K562 (cell line): ENCODE measurements at regions not wholly inside any gene's neighbourhood (a gene's known extent, or its start where the extent isn't known, plus 50 kb on each side); places are given as distances from the start of the nearest gene placed in this dataset.

Experiments
- BDP1 ChIP-seq: IDR thresholded peaks from 3 replicates; pipeline ENCODE4 v1.6.1; 2011; ENCODE audit not compliant: insufficient read length, insufficient read depth
- C11orf30 ChIP-seq: fragments of 450-650 bp; IDR thresholded peaks from 2 replicates; pipeline ENCODE4 v1.6.1; 2016; ENCODE audit warnings: low read depth, mild to moderate bottlenecking
- EGR1 ChIP-seq: fragments of 450-650 bp; conservative IDR thresholded peaks from 2 replicates; pipeline ENCODE4 v1.6.1; 2017; ENCODE audit warnings: mild to moderate bottlenecking
- HNRNPK ChIP-seq: fragments of 200-400 bp; formaldehyde crosslinking; IDR thresholded peaks from one replicate; pipeline ENCODE4 v1.6.1; 2018; ENCODE audit warnings: mild to moderate bottlenecking, low read depth, low read length; ENCODE audit not compliant: poor library complexity, severe bottlenecking
- KDM2B ChIP-seq: fragments of 250-450 bp; sonication (Bioruptor Pico); IDR thresholded peaks from 2 replicates; pipeline ENCODE4 v1.8.0; 2021; ENCODE audit warnings: mild to moderate bottlenecking, moderate library complexity
- KLF10 ChIP-seq: fragments of 250-450 bp; sonication (Bioruptor Pico); IDR thresholded peaks from 2 replicates; pipeline ENCODE4 v1.6.1; 2021; ENCODE audit warnings: matching md5 sums
- MIER1 ChIP-seq: fragments of 450-650 bp; IDR thresholded peaks from 2 replicates; pipeline ENCODE4 v1.6.1; 2016; ENCODE audit warnings: antibody characterized with exemption, mild to moderate bottlenecking, low read depth
- NR1H2 ChIP-seq: sonication (generic); formaldehyde crosslinking; IDR thresholded peaks from 2 replicates; pipeline ENCODE4 v1.4.0; 2020; ENCODE audit warnings: mild to moderate bottlenecking, missing genetic modification reagents
- NR2F6 ChIP-seq: fragments of 450-650 bp; formaldehyde crosslinking; IDR thresholded peaks from 2 replicates; pipeline ENCODE4 v1.4.0; 2020; ENCODE audit warnings: mild to moderate bottlenecking
- PHB2 ChIP-seq: fragments of 450-650 bp; IDR thresholded peaks from 2 replicates; pipeline ENCODE4 v1.6.1; 2017; ENCODE audit warnings: low read depth
- POLR2AphosphoS5 ChIP-seq: IDR thresholded peaks from 2 replicates; pipeline ENCODE4 v1.6.1; 2011; ENCODE audit warnings: mild to moderate bottlenecking, low read depth, low read length, moderate library complexity; ENCODE audit not compliant: control insufficient read depth, insufficient read depth
- PTTG1 ChIP-seq: fragments of 450-650 bp; IDR thresholded peaks from 2 replicates; pipeline ENCODE4 v1.6.1; 2016; ENCODE audit warnings: low read depth, mild to moderate bottlenecking, missing genetic modification characterization, missing compliant biosample characterization
- SLC30A9 ChIP-seq: fragments of 250-450 bp; sonication (Bioruptor Pico); IDR thresholded peaks from 2 replicates; pipeline ENCODE4 v1.8.0; 2022; ENCODE audit warnings: mild to moderate bottlenecking, moderate library complexity
- TRIM28 ChIP-seq: fragments of 450-650 bp; IDR thresholded peaks from 2 replicates; pipeline ENCODE4 v1.6.1; 2017
- ZFX ChIP-seq: sonication (generic); formaldehyde crosslinking; IDR thresholded peaks from 2 replicates; pipeline ENCODE4 v1.8.0; 2022; ENCODE audit warnings: mild to moderate bottlenecking, missing genetic modification reagents, moderate library complexity
- ZNF224 ChIP-seq: sonication (generic); formaldehyde crosslinking; IDR thresholded peaks from 2 replicates; pipeline ENCODE4 v1.8.0; 2022; ENCODE audit warnings: mild to moderate bottlenecking, missing genetic modification reagents
- ZNF24 ChIP-seq: fragments of 450-650 bp; IDR thresholded peaks from 2 replicates; pipeline ENCODE4 v1.6.1; 2016
- ZNF592 ChIP-seq: fragments of 450-650 bp; IDR thresholded peaks from 2 replicates; pipeline ENCODE4 v1.6.1; 2017; ENCODE audit warnings: antibody characterized with exemption, mild to moderate bottlenecking
- ZNF707 ChIP-seq: fragments of 250-450 bp; sonication (Bioruptor Pico); conservative IDR thresholded peaks from 2 replicates; pipeline ENCODE4 v1.8.0; 2022; ENCODE audit warnings: inconsistent platforms, mild to moderate bottlenecking, moderate library complexity
- TF ChIP-seq, protein P1 (sequence below), 2 experiments: IDR thresholded peaks in 1 of 2; conservative IDR thresholded peaks in 1 of 2; 2 replicates each; pipeline ENCODE4 v1.6.1; 2016; ENCODE audit warnings: low read depth in 2 of 2, mild to moderate bottlenecking in 1 of 2, missing compliant biosample characterization in 1 of 2, missing genetic modification characterization in 1 of 2, moderate library complexity in 1 of 2
- TF ChIP-seq, protein P2 (sequence below): fragments of 250-450 bp; sonication (Bioruptor Pico); IDR thresholded peaks from 2 replicates; pipeline ENCODE4 v1.9.0; 2021; ENCODE audit warnings: mild to moderate bottlenecking
- TF ChIP-seq, protein P3 (sequence below): fragments of 250-450 bp; sonication (Bioruptor Pico); IDR thresholded peaks from 2 replicates; pipeline ENCODE4 v1.8.0; 2021; ENCODE audit warnings: moderate library complexity, mild to moderate bottlenecking, inconsistent platforms

GRCh38 chr13:48586591-48587103 lies 53.8 kb upstream of the RCBTB2 start (continued):
- TF ChIP-seq NR2F6 (no peak), KDM2B (no peak), ZNF24 (no peak), ZNF224 (CRISPR knock-in tag) (no peak), NR1H2 (CRISPR knock-in tag) (no peak), BDP1 (no peak), HNRNPK (no peak), SLC30A9 (CRISPR knock-in tag) (no peak), PTTG1 (tag) (no peak), ZFX (CRISPR knock-in tag) (no peak), KLF10 (CRISPR knock-in tag) (no peak), C11orf30 (no peak), ZNF592 (no peak), MIER1 (no peak), TRIM28 (no peak), POLR2AphosphoS5 (0 out of 2 replicates have a peak, but pooled peaks have one; percentile 36), EGR1 (no peak), ZNF707 (CRISPR knock-in tag) (no peak), PHB2 (no peak)
- TF ChIP-seq, protein P1, sequence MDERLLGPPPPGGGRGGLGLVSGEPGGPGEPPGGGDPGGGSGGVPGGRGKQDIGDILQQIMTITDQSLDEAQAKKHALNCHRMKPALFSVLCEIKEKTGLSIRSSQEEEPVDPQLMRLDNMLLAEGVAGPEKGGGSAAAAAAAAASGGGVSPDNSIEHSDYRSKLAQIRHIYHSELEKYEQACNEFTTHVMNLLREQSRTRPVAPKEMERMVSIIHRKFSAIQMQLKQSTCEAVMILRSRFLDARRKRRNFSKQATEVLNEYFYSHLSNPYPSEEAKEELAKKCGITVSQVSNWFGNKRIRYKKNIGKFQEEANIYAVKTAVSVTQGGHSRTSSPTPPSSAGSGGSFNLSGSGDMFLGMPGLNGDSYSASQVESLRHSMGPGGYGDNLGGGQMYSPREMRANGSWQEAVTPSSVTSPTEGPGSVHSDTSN (CRISPR knock-in tag; IDR thresholded peaks at IDR 0.05; ENCODE audit: low read depth), result no peak
- TF ChIP-seq, protein P1 (tag; conservative IDR thresholded peaks at IDR 0.05; ENCODE audit: low read depth), result 0 out of 2 replicates have a peak, but pooled peaks have one; percentile 37
- TF ChIP-seq, protein P2, sequence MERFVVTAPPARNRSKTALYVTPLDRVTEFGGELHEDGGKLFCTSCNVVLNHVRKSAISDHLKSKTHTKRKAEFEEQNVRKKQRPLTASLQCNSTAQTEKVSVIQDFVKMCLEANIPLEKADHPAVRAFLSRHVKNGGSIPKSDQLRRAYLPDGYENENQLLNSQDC, result no peak
- TF ChIP-seq, protein P3, sequence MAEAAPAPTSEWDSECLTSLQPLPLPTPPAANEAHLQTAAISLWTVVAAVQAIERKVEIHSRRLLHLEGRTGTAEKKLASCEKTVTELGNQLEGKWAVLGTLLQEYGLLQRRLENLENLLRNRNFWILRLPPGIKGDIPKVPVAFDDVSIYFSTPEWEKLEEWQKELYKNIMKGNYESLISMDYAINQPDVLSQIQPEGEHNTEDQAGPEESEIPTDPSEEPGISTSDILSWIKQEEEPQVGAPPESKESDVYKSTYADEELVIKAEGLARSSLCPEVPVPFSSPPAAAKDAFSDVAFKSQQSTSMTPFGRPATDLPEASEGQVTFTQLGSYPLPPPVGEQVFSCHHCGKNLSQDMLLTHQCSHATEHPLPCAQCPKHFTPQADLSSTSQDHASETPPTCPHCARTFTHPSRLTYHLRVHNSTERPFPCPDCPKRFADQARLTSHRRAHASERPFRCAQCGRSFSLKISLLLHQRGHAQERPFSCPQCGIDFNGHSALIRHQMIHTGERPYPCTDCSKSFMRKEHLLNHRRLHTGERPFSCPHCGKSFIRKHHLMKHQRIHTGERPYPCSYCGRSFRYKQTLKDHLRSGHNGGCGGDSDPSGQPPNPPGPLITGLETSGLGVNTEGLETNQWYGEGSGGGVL (CRISPR knock-in tag), result no peak
